Sigmoid colon (tissue), 6 donors: ENCODE measurements at regions not wholly inside any gene's neighbourhood (a gene's known extent, or its start where the extent isn't known, plus 50 kb on each side); places are given as distances from the start of the nearest gene placed in this dataset.

Experiments used
- DNase-seq: peaks from one replicate; pipeline ENCODE4 v3.0.0-alpha.2; 2019
- H3K27ac ChIP-seq, 4 donors: fragments of 200-600 bp; sonication (generic); one replicate each; pipeline ENCODE4 v1.5.1; 2016 to 2019; ENCODE audit warnings: mild to moderate bottlenecking in 1 of 4
- H3K27me3 ChIP-seq, 3 donors: fragments of 200-600 bp; sonication (generic); one replicate each; pipeline ENCODE4 v1.5.1; 2019; ENCODE audit warnings: mild to moderate bottlenecking in 1 of 3
- H3K36me3 ChIP-seq, 4 donors: fragments of 200-600 bp; sonication (generic); one replicate each; pipeline ENCODE4 v1.5.1; 2016 to 2019
- H3K4me1 ChIP-seq, 4 donors: fragments of 200-600 bp; sonication (generic); one replicate each; pipeline ENCODE4 v1.5.1; 2017 to 2019
- H3K4me3 ChIP-seq, 4 donors: fragments of 200-600 bp; sonication (generic); one replicate each; pipeline ENCODE4 v1.5.1; 2017 to 2019; ENCODE audit warnings: mild to moderate bottlenecking in 2 of 4, moderate library complexity in 1 of 4
- H3K9me3 ChIP-seq, 4 donors: fragments of 200-600 bp in 3 of 4; sonication (generic) in 3 of 4; one replicate each; pipeline versions ENCODE4 v1.5.1 to v1.6.1; 2013 to 2019
- CTCF ChIP-seq, 4 experiments: fragments of 450-650 bp in 3 of 4; fragments of 200-600 bp in 1 of 4; IDR thresholded peaks; one replicate each; pipeline ENCODE4 v1.5.1; 2016 to 2019; ENCODE audit warnings: antibody characterized with exemption in 4 of 4, mild to moderate bottlenecking in 3 of 4, moderate library complexity in 2 of 4
- EP300 ChIP-seq, 4 donors: sonication (generic); formaldehyde crosslinking; IDR thresholded peaks; one replicate each; pipeline ENCODE4 v1.6.1; 2017; ENCODE audit warnings: antibody characterized with exemption in 4 of 4
- POLR2A ChIP-seq, 2 donors: fragments of 450-650 bp; IDR thresholded peaks; one replicate each; pipeline ENCODE4 v1.6.1; 2016; ENCODE audit warnings: antibody characterized with exemption in 2 of 2, mild to moderate bottlenecking in 2 of 2, moderate library complexity in 2 of 2
- POLR2AphosphoS5 ChIP-seq, 4 donors: sonication (generic); formaldehyde crosslinking; IDR thresholded peaks; one replicate each; pipeline ENCODE4 v1.6.1; 2017; ENCODE audit warnings: antibody characterized with exemption in 4 of 4
- WGBS, 2 donors: extraction: QIAGEN DNeasy Blood & Tissue Kit; methylation state at CpG; one replicate each; pipeline ENCODE4 v1.1.7; 2013; 5-methylcytosine and 5-hydroxymethylcytosine counted together
- intact Hi-C: fragments of 100-400 bp; cut with DNase I; formaldehyde crosslinking; loops from one replicate; pipeline ENCODE4 v1.15.1; 2023
- donor health status: healthy with polysubstance abuse.
- donor health status: healthy.

- Histone ChIP-seq H3K27ac (no peak overlapping the region), H3K4me1 (no peaks in the 10 kb centered on the region), H3K4me3 (no peak overlapping the region), H3K9me3 (no peaks in the 10 kb centered on the region), H3K27me3 (no peaks in the 10 kb centered on the region), H3K36me3 (no peaks in the 10 kb centered on the region)
- TF ChIP-seq CTCF (IDR thresholded peaks at IDR 0.05) (no peak), EP300 (IDR thresholded peaks at IDR 0.05) (no peak), POLR2A (IDR thresholded peaks at IDR 0.05) (no peak), POLR2AphosphoS5 (IDR thresholded peaks at IDR 0.05) (no peak)
- DNase-seq, result no peak
- intact Hi-C loops, result no loop called here
- 71 to 86% methylated on average over 1 of the region's 1 CpG for WGBS, 2 donors
These were observed 190.0 kb upstream of the BMP2 start for GRCh38 chr20:6577451-6577850.

GRCh38 chr20:6576726-6577125, 190.8 kb upstream of the BMP2 start:
- no peak for TF ChIP-seq POLR2A (IDR thresholded peaks at IDR 0.05)
- TF ChIP-seq EP300 (IDR thresholded peaks at IDR 0.05), result no peak
- no peak for TF ChIP-seq CTCF (IDR thresholded peaks at IDR 0.05)
- no peak for TF ChIP-seq POLR2AphosphoS5 (IDR thresholded peaks at IDR 0.05)
- H3K36me3 ChIP-seq, result no peaks in the 10 kb centered on the region
- H3K4me1 ChIP-seq, result no peaks in the 10 kb centered on the region
- intact Hi-C loops, result no loop called here
- 83 to 90% methylated on average over 3 of the region's 3 CpGs for WGBS, 2 donors
- no peak overlapping the region for H3K4me3 ChIP-seq
- no peaks in the 10 kb centered on the region for H3K9me3 ChIP-seq
- H3K27ac ChIP-seq, result no peak overlapping the region
- no peaks in the 10 kb centered on the region for H3K27me3 ChIP-seq
- no peak for DNase-seq

GRCh38 chr20:6575912-6576401, 191.5 kb upstream of the BMP2 start:
- no peaks in the 10 kb centered on the region for H3K4me1 ChIP-seq
- no peak overlapping the region for H3K4me3 ChIP-seq
- H3K27ac ChIP-seq, result no peak overlapping the region
- intact Hi-C loops, result no loop called here
- 63% methylated on average over 7 of the region's 7 CpGs for WGBS, 2 donors
- TF ChIP-seq POLR2A (IDR thresholded peaks at IDR 0.05), result no peak
- TF ChIP-seq CTCF (IDR thresholded peaks at IDR 0.05), result no peak
- no peaks in the 10 kb centered on the region for H3K27me3 ChIP-seq
- DNase-seq, result no peak
- H3K9me3 ChIP-seq, result no peaks in the 10 kb centered on the region
- H3K36me3 ChIP-seq, result no peaks in the 10 kb centered on the region

- H3K27ac ChIP-seq, result no peak overlapping the region
- H3K4me3 ChIP-seq, result no peak overlapping the region
- intact Hi-C loops, result no loop called here
- no peak for DNase-seq
- H3K36me3 ChIP-seq, result no peaks in the 10 kb centered on the region
- no peak for TF ChIP-seq CTCF (IDR thresholded peaks at IDR 0.05)
- no peak for TF ChIP-seq POLR2A (IDR thresholded peaks at IDR 0.05)
- no peak for TF ChIP-seq POLR2AphosphoS5 (IDR thresholded peaks at IDR 0.05)
- TF ChIP-seq EP300 (IDR thresholded peaks at IDR 0.05), result no peak
- no peaks in the 10 kb centered on the region for H3K4me1 ChIP-seq
- H3K9me3 ChIP-seq, result no peaks in the 10 kb centered on the region
- 79 to 84% methylated on average over 3 of the region's 3 CpGs for WGBS, 2 donors
- no peaks in the 10 kb centered on the region for H3K27me3 ChIP-seq
These were observed 200.7 kb upstream of the BMP2 start for GRCh38 chr20:6566821-6567220.

GRCh38 chr20:6562111-6562510, 205.4 kb upstream of the BMP2 start:
- no peak for TF ChIP-seq CTCF (IDR thresholded peaks at IDR 0.05)
- TF ChIP-seq POLR2A (IDR thresholded peaks at IDR 0.05), result no peak
- TF ChIP-seq EP300 (IDR thresholded peaks at IDR 0.05), result no peak
- TF ChIP-seq POLR2AphosphoS5 (IDR thresholded peaks at IDR 0.05), result no peak
- intact Hi-C loops, result no loop called here
- Histone ChIP-seq H3K4me1 (no peaks in the 10 kb centered on the region), H3K27ac (no peak overlapping the region), H3K4me3 (no peak overlapping the region), H3K27me3 (no peaks in the 10 kb centered on the region), H3K9me3 (no peaks in the 10 kb centered on the region), H3K36me3 (no peaks in the 10 kb centered on the region)
- 74 to 76% methylated on average over 3 of the region's 3 CpGs for whole genome bisulfite sequencing, 2 donors
- DNase-seq, result no peak
